ENCODE measurements at regions not wholly inside any gene's neighbourhood (a gene's known extent, or its start where the extent isn't known, plus 50 kb on each side); places are given as distances from the start of the nearest gene placed in this dataset.
"Not testable (repeated sequence)": the region's sequence is repeated elsewhere in the genome, so short reads cannot be mapped to it uniquely, and the experiment has no call there.

DNA sequence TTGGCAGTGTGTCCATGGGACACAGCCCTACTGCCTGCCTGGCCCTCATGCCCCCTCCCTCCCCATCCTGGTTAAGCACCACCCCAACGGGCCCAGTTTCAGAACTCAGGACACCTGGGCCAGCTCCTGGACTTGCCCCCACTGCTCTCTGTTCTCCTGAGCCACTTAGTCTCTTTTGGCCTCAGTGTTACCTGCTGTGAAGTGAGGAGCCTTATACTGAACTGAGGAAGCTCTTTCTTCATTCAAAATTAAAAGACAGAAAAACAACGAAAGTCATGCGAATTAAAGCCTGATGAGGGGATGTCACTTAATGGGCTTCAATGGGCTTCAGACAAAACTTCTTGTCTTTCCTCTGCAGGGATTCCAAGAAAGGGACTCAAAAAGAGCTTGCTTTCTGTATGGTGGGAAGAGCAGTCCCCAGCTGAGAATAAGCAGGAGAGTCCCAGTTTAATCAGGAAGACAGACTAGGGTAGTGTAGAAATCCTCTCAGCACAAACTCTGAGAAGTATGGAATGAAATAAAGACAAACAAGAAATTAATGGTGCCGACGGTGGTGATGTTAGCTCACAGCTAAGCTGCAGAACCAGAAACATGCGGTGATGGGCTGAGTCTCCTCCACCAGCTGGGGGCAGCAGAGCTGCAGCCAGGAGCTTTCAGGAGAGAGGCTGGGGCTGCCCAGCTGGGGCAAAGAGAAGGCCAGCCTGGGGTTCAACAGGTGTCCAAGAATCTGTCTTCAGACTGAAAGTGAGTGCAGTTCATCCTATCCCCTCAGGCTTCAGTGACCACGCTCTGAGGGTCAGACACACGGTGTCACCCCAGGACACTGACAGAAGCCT lies 101.0 kb downstream of the GGTLC2 start:
- DNase-seq: no peak

DNA sequence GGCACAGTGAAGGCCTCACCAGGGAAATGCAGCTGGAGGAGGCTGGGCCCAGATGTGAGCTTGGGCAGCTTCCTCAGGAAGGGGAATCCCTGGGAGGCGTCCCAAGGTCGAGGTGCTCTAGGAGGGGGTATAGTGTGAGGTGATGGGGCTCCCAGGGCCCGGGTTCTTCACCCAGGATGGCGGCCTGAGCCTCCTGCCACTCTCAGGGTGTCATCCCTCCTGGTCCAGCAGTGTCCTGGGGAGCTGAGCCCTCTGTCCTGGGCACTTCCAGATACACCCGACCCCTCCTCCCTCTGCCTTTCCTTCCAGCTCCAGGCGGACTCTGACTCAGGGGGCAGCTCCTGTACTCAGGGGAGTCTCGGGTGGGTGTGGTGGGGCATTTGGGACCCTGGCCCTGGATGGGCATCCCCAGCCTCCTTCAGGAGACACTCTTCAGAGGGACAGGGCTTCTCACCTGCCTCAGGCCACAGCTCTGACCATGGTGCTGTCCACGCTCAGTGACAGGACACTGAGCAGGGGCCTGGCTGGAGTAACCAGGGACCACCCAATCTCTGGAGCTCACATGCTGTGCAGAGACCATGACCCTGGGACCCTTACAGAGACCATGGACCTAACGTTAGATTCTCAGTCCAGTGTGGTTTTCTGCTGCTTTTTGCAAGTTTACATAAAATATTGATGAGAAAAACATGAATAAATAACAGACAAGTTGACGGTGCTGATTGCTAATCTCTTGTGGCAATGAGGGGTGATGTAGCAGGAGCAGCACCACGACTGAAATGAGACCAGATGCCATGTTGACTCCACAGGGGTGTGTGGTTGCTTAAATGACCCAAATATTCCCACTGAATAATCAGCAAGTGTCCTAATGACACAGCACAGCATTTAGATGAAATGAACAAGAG lies 101.9 kb downstream of the GGTLC2 start:
- DNase-seq: no peak

DNA sequence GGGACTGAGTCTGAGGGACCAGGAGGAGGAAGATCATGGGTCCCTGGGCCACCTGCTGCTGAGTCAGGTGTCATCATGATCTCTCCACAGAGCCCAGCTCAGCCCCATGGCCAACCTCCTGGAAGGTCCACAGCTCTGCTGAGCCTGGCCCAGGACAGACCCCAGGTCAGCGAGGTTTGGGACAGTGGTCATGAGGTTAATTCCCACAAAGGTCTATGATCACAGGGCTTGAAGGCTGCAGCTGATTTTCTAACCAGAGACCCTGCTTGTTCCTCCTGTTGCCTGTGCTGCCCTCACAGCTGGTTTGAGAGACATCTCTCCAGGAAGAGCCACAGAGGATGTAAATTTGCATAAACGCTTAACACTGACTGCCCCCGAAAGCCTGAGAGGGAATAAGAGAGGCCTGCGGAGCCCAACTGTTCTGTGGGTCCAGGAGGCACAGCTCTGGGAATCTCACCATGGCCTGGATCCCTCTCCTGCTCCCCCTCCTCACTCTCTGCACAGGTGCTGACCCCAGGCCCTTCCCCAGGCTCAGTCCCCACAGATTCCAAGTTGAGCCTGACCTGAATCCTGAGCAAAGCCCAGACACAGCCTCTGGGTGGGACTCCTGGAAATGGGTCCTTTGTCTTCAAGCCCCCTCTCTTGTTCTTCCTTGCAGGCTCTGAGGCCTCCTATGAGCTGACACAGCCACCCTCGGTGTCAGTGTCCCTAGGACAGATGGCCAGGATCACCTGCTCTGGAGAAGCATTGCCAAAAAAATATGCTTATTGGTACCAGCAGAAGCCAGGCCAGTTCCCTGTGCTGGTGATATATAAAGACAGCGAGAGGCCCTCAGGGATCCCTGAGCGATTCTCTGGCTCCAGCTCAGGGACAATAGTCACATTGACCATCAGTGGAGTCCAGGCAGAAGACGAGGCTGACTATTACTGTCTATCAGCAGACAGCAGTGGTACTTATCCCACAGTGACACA lies 102.8 kb downstream of the GGTLC2 start:
- no peak for DNase-seq

- DNase-seq: peak; percentile 23
These were observed 103.9 kb downstream of the GGTLC2 start for GRCh38 chr22:22748297-22748743.

GRCh38 chr22:22748756-22749155 lies 104.3 kb downstream of the GGTLC2 start:
- DNase-seq: no peak

DNA sequence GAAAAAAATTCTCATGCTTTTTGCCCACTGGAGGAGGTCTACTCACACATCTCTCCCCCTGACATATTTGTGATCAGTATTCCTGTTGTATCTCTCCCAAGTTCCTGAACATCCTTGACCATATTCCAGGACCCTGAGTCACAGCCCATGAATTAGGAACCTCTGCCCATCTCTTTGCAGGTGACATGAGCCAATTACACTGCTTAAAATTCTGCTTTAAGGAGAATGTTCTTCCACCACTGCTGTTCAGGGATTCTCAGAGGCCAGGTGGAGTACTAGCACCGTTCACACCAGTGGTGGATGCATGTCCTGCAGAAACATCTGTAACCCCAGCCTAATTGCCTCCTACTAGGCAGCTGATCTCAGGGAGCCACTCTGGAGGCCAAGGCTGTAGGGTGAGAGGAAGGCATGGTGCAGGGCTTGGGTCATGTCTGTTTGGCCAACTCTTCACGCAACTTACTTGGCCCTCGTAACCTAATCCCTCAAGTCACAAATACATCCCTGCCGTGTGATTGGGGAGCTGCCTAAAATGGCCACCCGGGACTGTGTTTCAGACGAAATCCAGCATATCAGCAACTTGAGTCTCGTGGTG lies 104.8 kb downstream of the GGTLC2 start:
- DNase-seq: no peak

GRCh38 chr22:22750335-22751042 lies 106.1 kb downstream of the GGTLC2 start:
- no peak for DNase-seq

DNA sequence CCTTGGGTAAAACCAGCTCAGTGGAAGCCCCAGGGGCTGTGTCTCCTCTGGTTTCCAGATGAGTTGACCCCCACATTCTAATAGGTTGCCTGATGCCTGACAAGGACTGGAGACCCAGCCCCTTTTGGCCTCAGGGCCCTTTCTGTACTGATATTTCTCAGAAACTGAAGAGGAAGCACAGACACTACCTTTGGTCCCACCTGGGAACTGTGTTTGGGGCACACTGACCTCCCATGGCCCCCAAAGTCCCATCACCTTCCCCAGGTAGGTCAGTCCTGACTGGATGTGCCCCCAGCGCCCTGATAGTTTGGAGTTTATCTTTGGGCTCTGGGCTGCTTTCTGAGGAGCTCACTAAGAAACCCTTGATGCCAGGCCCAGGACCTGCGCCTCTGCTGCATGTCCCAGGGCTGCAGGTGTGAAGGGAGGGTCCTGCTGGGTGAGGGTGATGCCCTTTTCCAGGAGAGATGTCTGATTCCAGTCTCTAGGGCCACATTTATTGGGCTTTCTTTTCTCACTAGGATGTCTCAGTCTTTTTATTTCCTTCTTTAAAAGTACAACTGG lies 106.7 kb downstream of the GGTLC2 start:
- DNase-seq: no peak

GRCh38 chr22:22752199-22752555 lies 107.8 kb downstream of the GGTLC2 start:
- no peak for DNase-seq

DNA sequence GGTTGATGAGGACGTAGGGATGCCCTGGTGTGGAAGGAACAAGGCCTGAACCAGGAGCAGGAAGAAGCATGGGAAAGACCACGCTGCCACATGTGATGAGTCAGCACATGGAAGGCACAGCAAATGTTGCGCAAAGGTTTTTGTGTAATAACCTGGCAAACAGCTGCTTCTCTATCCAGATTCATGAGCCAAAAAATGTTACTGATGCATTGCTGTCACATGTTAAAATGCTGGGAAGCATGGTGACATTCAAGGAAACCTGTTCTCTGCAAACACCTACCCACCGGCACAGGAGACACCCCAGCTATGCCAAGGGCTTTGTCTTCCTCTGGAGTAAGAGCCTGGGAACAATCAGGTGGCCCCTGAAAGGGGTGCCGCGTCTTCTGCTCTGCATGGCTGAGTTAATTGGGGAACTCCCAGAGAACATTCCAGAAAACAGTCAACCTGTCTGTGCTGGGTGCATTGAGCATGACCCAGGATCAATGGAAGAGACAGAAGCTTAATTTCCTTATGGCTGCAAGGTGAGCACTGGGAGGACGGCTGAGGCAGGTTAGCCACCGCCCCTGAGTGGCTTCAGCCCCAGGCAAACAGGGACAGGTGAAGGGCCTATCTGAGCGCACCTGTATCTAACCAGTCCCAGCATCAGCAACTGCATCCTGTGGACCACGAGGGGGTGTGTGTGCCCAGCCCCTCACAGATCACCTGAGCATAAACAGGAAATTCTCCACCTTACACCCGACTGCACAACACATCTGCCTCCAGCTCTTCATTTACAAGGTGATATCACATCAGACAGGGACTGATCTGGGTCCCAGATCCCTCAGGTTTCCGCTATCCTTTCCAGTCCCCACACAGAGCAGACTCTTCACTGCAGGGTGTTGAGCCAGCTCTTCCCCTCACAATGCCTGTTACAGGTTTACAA lies 108.4 kb downstream of the GGTLC2 start:
- peak; percentile 18 for DNase-seq

GRCh38 chr22:22753526-22754267 lies 109.3 kb downstream of the GGTLC2 start:
- no peak for DNase-seq

DNA sequence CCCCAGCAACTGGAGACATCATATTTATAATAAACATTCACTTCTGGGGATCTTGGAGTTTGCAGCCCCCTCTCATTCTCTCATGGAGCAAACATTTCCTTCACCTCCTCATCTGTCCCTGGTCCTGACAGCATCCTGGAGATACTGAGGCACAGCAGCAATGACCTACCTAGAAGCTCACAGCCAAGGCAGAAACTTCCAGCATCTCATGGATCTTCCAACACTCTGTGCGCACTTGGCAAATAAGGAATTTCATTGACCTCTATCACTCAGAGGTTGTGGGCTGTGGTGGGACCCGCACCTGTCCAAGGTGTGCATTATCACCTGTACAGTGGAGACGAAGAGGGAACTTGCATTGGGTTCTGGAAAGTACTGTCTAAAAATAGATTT lies 109.8 kb downstream of the GGTLC2 start:
- DNase-seq: no peak

GRCh38 chr22:22754961-22755777 lies 110.8 kb downstream of the GGTLC2 start:
- no peak for DNase-seq

GRCh38 chr22:22755778-22756100 lies 111.3 kb downstream of the GGTLC2 start:
- DNase-seq: no peak

- DNase-seq: no peak
These were observed 111.7 kb downstream of the GGTLC2 start for GRCh38 chr22:22756109-22756508.

- not testable (repeated sequence) for DNase-seq
These were observed 112.3 kb downstream of the GGTLC2 start for GRCh38 chr22:22756551-22757201.

- not testable (repeated sequence) for DNase-seq
These were observed 113.8 kb downstream of the GGTLC2 start for GRCh38 chr22:22758101-22758807.
